ENCODE measurements at regions not wholly inside any gene's neighbourhood (a gene's known extent, or its start where the extent isn't known, plus 50 kb on each side); places are given as distances from the start of the nearest gene placed in this dataset.

- Histone ChIP-seq H3K9ac (ENCODE audit: low read length) (no peak overlapping the region), H3K27me3 (ENCODE audit: control insufficient read depth, insufficient read depth, low read length) (no peaks in the 10 kb centered on the region), H3K9me3 (ENCODE audit: control insufficient read depth, low read length) (no peaks in the 10 kb centered on the region), H3K4me1 (ENCODE audit: control insufficient read depth, insufficient read depth, low read length) (no peaks in the 10 kb centered on the region), H3K36me3 (ENCODE audit: control insufficient read depth, insufficient read depth, low read length) (no peaks in the 10 kb centered on the region), H3K4me3 (ENCODE audit: low read length) (no peak overlapping the region)
Measured at GRCh38 chr10:43715334-43715733, 66.7 kb upstream of the ZNF32 start.

- Histone ChIP-seq H3K9me3 (ENCODE audit: control insufficient read depth, low read length) (no peaks in the 10 kb centered on the region), H3K36me3 (ENCODE audit: control insufficient read depth, insufficient read depth, low read length) (no peaks in the 10 kb centered on the region), H3K9ac (ENCODE audit: low read length) (no peak overlapping the region), H3K27me3 (ENCODE audit: control insufficient read depth, insufficient read depth, low read length) (no peaks in the 10 kb centered on the region), H3K4me3 (ENCODE audit: low read length) (no peak overlapping the region), H3K4me1 (ENCODE audit: control insufficient read depth, insufficient read depth, low read length) (no peaks in the 10 kb centered on the region)
Measured at GRCh38 chr10:43712821-43713584, 64.3 kb upstream of the ZNF32 start.

DNA sequence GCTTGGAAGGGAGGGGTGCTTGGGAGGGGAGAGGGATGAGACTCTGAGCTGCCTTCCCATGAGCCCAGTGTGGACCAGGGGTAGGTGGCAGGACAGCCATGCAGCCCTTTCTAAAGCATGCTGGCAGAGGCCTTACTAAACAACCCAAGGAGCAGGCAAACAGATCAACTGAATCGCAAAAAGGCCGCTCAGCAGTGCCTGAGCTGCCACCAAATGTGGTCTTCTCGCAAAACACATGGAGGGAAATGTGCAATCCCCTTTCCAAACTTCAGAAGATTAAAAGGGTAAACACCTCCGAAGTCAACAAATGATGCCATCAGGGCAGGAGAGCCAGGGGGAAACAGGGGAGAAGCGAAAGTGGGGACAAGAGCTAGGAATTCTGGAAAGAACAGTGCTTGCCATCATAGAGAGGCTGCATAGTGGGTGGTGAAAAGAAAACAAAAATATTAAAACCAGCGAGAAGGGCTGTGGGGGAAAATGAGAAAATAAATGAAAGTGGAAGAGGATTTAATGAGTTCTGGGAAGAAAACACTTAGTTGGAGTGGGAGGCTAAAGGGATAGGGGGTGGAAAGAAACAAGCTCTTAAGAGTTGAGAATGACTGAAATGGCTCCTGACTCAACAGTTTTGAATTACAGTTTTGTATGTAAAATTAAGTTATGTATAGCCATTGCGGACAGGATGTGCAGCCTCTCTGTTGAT, 62.2 kb upstream of the ZNF32 start:
- no peaks in the 10 kb centered on the region for H3K27me3 ChIP-seq (ENCODE audit: control insufficient read depth, insufficient read depth, low read length)
- no peaks in the 10 kb centered on the region for H3K36me3 ChIP-seq (ENCODE audit: control insufficient read depth, insufficient read depth, low read length)
- H3K9ac ChIP-seq (ENCODE audit: low read length): no peak overlapping the region
- H3K4me1 ChIP-seq (ENCODE audit: control insufficient read depth, insufficient read depth, low read length): no peaks in the 10 kb centered on the region
- no peak overlapping the region for H3K4me3 ChIP-seq (ENCODE audit: low read length)
- H3K9me3 ChIP-seq (ENCODE audit: control insufficient read depth, low read length): no peaks in the 10 kb centered on the region

DNA sequence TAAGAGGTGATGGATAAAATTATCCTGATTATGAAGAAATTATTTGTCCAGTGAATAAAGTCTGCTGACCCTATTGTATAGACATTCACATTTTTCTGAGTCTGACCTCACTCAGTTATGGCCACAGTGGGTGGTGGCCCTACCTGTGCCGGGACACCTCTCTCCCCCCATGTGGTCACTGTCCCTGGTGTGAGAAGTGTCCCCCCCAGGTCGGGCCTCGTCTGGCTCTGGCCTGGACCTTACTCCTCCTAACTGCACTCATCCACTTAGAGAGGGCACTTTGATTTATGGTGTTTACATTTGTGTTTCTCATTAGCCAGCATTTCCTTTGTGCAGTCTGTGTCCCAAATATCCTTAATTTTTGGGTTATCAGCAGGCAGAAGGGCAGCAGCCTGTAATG, 59.6 kb upstream of the ZNF32 start:
- Histone ChIP-seq H3K9me3 (ENCODE audit: control insufficient read depth, low read length) (no peaks in the 10 kb centered on the region), H3K4me3 (ENCODE audit: low read length) (no peak overlapping the region), H3K27me3 (ENCODE audit: control insufficient read depth, insufficient read depth, low read length) (no peaks in the 10 kb centered on the region), H3K36me3 (ENCODE audit: control insufficient read depth, insufficient read depth, low read length) (no peaks in the 10 kb centered on the region), H3K4me1 (ENCODE audit: control insufficient read depth, insufficient read depth, low read length) (no peaks in the 10 kb centered on the region), H3K9ac (ENCODE audit: low read length) (no peak overlapping the region)

- Histone ChIP-seq H3K4me1 (ENCODE audit: control insufficient read depth, insufficient read depth, low read length) (no peaks in the 10 kb centered on the region), H3K9ac (ENCODE audit: low read length) (no peak overlapping the region), H3K27me3 (ENCODE audit: control insufficient read depth, insufficient read depth, low read length) (no peaks in the 10 kb centered on the region), H3K36me3 (ENCODE audit: control insufficient read depth, insufficient read depth, low read length) (no peaks in the 10 kb centered on the region), H3K4me3 (ENCODE audit: low read length) (no peak overlapping the region), H3K9me3 (ENCODE audit: control insufficient read depth, low read length) (no peaks in the 10 kb centered on the region)
Measured at GRCh38 chr10:43707770-43708169, 59.1 kb upstream of the ZNF32 start.

GRCh38 chr10:43706166-43706565, 57.5 kb upstream of the ZNF32 start:
- no peak overlapping the region for H3K9ac ChIP-seq (ENCODE audit: low read length)
- H3K9me3 ChIP-seq (ENCODE audit: control insufficient read depth, low read length): no peaks in the 10 kb centered on the region
- no peaks in the 10 kb centered on the region for H3K27me3 ChIP-seq (ENCODE audit: control insufficient read depth, insufficient read depth, low read length)
- H3K36me3 ChIP-seq (ENCODE audit: control insufficient read depth, insufficient read depth, low read length): no peaks in the 10 kb centered on the region
- H3K4me3 ChIP-seq (ENCODE audit: low read length): no peak overlapping the region
- H3K4me1 ChIP-seq (ENCODE audit: control insufficient read depth, insufficient read depth, low read length): no peaks in the 10 kb centered on the region

- Histone ChIP-seq H3K4me3 (ENCODE audit: low read length) (no peak overlapping the region), H3K4me1 (ENCODE audit: control insufficient read depth, insufficient read depth, low read length) (no peaks in the 10 kb centered on the region), H3K9me3 (ENCODE audit: control insufficient read depth, low read length) (no peaks in the 10 kb centered on the region), H3K36me3 (ENCODE audit: control insufficient read depth, insufficient read depth, low read length) (no peaks in the 10 kb centered on the region), H3K9ac (ENCODE audit: low read length) (no peak overlapping the region), H3K27me3 (ENCODE audit: control insufficient read depth, insufficient read depth, low read length) (no peaks in the 10 kb centered on the region)
Measured at GRCh38 chr10:43703286-43703685, 54.6 kb upstream of the ZNF32 start.

GRCh38 chr10:43702936-43703281, 54.2 kb upstream of the ZNF32 start:
- no peaks in the 10 kb centered on the region for H3K27me3 ChIP-seq (ENCODE audit: control insufficient read depth, insufficient read depth, low read length)
- no peaks in the 10 kb centered on the region for H3K4me1 ChIP-seq (ENCODE audit: control insufficient read depth, insufficient read depth, low read length)
- H3K4me3 ChIP-seq (ENCODE audit: low read length): no peak overlapping the region
- no peaks in the 10 kb centered on the region for H3K9me3 ChIP-seq (ENCODE audit: control insufficient read depth, low read length)
- H3K9ac ChIP-seq (ENCODE audit: low read length): no peak overlapping the region
- no peaks in the 10 kb centered on the region for H3K36me3 ChIP-seq (ENCODE audit: control insufficient read depth, insufficient read depth, low read length)

GRCh38 chr10:43702213-43702935, 53.7 kb upstream of the ZNF32 start:
- Histone ChIP-seq H3K9me3 (ENCODE audit: control insufficient read depth, low read length) (no peaks in the 10 kb centered on the region), H3K9ac (ENCODE audit: low read length) (no peak overlapping the region), H3K4me3 (ENCODE audit: low read length) (no peak overlapping the region), H3K4me1 (ENCODE audit: control insufficient read depth, insufficient read depth, low read length) (no peaks in the 10 kb centered on the region), H3K36me3 (ENCODE audit: control insufficient read depth, insufficient read depth, low read length) (no peaks in the 10 kb centered on the region), H3K27me3 (ENCODE audit: control insufficient read depth, insufficient read depth, low read length) (no peaks in the 10 kb centered on the region)

- H3K9ac ChIP-seq (ENCODE audit: low read length): no peak overlapping the region
- H3K36me3 ChIP-seq (ENCODE audit: control insufficient read depth, insufficient read depth, low read length): no peaks in the 10 kb centered on the region
- H3K4me3 ChIP-seq (ENCODE audit: low read length): no peak overlapping the region
- no peaks in the 10 kb centered on the region for H3K4me1 ChIP-seq (ENCODE audit: control insufficient read depth, insufficient read depth, low read length)
- no peaks in the 10 kb centered on the region for H3K9me3 ChIP-seq (ENCODE audit: control insufficient read depth, low read length)
- H3K27me3 ChIP-seq (ENCODE audit: control insufficient read depth, insufficient read depth, low read length): no peaks in the 10 kb centered on the region
Measured at GRCh38 chr10:43701295-43701694, 52.6 kb upstream of the ZNF32 start.

DNA sequence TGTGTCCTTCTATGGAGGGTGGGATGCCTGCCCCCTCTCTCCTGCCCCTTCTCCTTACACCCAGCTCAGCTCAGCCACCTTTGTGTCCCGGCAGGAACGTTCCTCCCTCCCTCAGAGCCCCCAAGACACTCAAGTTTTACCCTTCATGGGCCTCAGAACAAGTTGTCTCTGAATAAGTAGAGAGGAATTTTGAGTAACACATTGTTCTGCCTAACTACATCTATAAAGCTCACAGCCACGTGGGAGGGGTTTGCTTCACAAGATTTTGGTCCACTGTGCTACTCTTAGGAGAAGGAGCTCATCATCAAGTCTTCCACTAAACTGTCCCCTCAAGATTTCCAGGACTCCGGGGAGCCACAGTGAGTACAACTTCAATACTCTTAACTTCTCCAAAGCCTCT, 51.6 kb upstream of the ZNF32 start:
- H3K9me3 ChIP-seq (ENCODE audit: control insufficient read depth, low read length): no peaks in the 10 kb centered on the region
- no peaks in the 10 kb centered on the region for H3K36me3 ChIP-seq (ENCODE audit: control insufficient read depth, insufficient read depth, low read length)
- H3K9ac ChIP-seq (ENCODE audit: low read length): no peak overlapping the region
- no peaks in the 10 kb centered on the region for H3K27me3 ChIP-seq (ENCODE audit: control insufficient read depth, insufficient read depth, low read length)
- H3K4me1 ChIP-seq (ENCODE audit: control insufficient read depth, insufficient read depth, low read length): no peaks in the 10 kb centered on the region
- H3K4me3 ChIP-seq (ENCODE audit: low read length): no peak overlapping the region

DNA sequence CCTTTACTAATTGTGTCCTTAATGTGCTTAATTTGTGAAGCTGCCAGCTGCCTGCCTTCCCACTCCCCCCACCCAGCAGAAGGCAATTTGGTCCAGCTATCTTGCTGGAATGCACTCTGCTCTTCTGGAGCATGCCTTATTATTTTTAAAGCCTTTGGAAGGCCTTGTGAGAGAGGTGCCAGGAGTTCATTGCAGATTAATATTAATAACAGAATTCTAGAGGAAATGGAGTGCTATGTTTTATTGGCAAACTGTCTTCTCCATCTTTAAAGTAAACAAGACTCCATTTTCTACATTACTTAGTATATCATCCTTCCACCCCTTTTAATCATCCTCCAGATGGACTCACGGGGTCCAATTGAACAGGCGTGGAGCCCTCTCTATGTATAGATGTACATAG, 50.8 kb upstream of the ZNF32 start:
- no peaks in the 10 kb centered on the region for H3K36me3 ChIP-seq (ENCODE audit: control insufficient read depth, insufficient read depth, low read length)
- no peaks in the 10 kb centered on the region for H3K27me3 ChIP-seq (ENCODE audit: control insufficient read depth, insufficient read depth, low read length)
- H3K4me3 ChIP-seq (ENCODE audit: low read length): no peak overlapping the region
- H3K9ac ChIP-seq (ENCODE audit: low read length): no peak overlapping the region
- no peaks in the 10 kb centered on the region for H3K9me3 ChIP-seq (ENCODE audit: control insufficient read depth, low read length)
- no peaks in the 10 kb centered on the region for H3K4me1 ChIP-seq (ENCODE audit: control insufficient read depth, insufficient read depth, low read length)

Measured in mucosa of stomach (tissue), 1 donor.